ENCODE measurements at regions not wholly inside any gene's neighbourhood (a gene's known extent, or its start where the extent isn't known, plus 50 kb on each side); places are given as distances from the start of the nearest gene placed in this dataset.

DNA sequence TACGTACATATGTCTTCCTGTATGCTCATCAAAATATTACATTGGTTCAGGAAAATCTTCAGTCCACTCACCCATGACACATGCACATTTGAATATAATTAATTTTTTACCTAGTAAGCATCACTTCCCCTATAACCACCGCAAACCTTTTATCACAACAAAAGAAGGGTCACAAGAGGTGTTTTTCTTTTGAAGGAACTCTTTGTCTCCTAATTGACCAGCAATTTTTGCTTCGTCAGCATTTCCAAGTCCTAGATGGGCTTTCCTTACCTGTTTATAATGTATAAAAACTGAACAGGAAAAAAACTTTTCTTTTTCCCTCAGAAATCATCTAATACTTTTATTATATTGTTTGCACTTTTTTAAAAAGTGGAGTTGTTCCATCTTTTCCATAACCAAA, 631.3 kb downstream of the PLA2G4A start:
- Mint-ChIP-seq H3K4me3 (ENCODE audit: unreplicated experiment) (no peak overlapping the region), H3K36me3 (ENCODE audit: low read depth) (no peaks in the 10 kb centered on the region), H3K27ac (ENCODE audit: unreplicated experiment) (no peak overlapping the region), H3K9me3 (ENCODE audit: low read depth) (peaks cover 20% of the 10 kb centered on the region), H3K4me1 (ENCODE audit: low read depth) (no peaks in the 10 kb centered on the region), H3K27me3 (ENCODE audit: low read depth) (no peaks in the 10 kb centered on the region)
- TF ChIP-seq, protein P1, sequence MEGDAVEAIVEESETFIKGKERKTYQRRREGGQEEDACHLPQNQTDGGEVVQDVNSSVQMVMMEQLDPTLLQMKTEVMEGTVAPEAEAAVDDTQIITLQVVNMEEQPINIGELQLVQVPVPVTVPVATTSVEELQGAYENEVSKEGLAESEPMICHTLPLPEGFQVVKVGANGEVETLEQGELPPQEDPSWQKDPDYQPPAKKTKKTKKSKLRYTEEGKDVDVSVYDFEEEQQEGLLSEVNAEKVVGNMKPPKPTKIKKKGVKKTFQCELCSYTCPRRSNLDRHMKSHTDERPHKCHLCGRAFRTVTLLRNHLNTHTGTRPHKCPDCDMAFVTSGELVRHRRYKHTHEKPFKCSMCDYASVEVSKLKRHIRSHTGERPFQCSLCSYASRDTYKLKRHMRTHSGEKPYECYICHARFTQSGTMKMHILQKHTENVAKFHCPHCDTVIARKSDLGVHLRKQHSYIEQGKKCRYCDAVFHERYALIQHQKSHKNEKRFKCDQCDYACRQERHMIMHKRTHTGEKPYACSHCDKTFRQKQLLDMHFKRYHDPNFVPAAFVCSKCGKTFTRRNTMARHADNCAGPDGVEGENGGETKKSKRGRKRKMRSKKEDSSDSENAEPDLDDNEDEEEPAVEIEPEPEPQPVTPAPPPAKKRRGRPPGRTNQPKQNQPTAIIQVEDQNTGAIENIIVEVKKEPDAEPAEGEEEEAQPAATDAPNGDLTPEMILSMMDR (IDR thresholded peaks at IDR 0.05): no peak
- DNase-seq (ENCODE audit: low spot score): no peak

DNA sequence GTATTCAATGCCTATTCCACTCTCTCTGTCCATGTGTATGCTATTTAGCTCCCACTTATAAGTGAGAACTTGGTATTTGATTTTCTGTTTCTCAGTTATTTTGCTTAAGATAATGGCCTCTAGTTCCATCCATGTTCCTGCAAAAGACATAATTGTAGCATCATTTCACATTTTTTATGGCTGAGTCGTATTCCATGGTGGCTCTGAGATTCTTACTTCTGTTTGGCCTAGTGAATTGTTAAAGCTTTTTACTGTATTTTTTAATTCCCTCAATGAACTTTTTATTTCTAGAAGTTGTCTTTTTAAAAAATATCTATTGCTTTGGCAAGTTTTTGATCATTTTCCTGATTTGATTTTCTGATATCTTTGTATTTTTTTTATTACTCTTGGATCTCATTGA, 635.6 kb downstream of the PLA2G4A start:
- Mint-ChIP-seq H3K36me3 (ENCODE audit: low read depth) (no peaks in the 10 kb centered on the region), H3K4me1 (ENCODE audit: low read depth) (no peaks in the 10 kb centered on the region), H3K27me3 (ENCODE audit: low read depth) (no peaks in the 10 kb centered on the region), H3K27ac (ENCODE audit: unreplicated experiment) (no peak overlapping the region), H3K9me3 (ENCODE audit: low read depth) (peaks cover 29% of the 10 kb centered on the region), H3K4me3 (ENCODE audit: unreplicated experiment) (no peak overlapping the region)
- TF ChIP-seq, protein P1 (IDR thresholded peaks at IDR 0.05): no peak
- DNase-seq (ENCODE audit: low spot score): no peak

DNA sequence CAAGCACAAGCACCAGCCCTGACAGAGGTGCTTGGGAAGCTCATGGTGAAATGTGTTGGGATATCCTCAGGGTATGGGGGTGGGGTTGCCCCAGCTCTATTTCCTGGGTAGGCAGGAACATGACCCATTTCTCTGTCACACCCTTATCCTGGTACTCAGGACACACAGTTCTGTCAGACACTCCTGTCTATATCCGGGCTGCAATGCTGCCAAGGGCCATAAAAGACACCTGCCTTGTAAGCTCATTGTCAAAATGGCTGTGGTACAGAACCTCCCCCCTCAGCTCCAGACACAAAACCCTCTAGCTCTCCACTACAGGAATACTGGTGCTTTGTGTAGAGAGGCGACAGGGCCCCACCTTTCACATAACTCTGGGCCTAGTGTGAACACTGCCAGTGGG, 636.7 kb downstream of the PLA2G4A start:
- no peak overlapping the region for H3K27ac Mint-ChIP-seq (ENCODE audit: unreplicated experiment)
- H3K27me3 Mint-ChIP-seq (ENCODE audit: low read depth): no peaks in the 10 kb centered on the region
- H3K4me3 Mint-ChIP-seq (ENCODE audit: unreplicated experiment): no peak overlapping the region
- no peak for DNase-seq (ENCODE audit: low spot score)
- no peaks in the 10 kb centered on the region for H3K4me1 Mint-ChIP-seq (ENCODE audit: low read depth)
- H3K9me3 Mint-ChIP-seq (ENCODE audit: low read depth): peaks cover 29% of the 10 kb centered on the region
- TF ChIP-seq, protein P1 (IDR thresholded peaks at IDR 0.05): no peak
- H3K36me3 Mint-ChIP-seq (ENCODE audit: low read depth): no peaks in the 10 kb centered on the region

DNA sequence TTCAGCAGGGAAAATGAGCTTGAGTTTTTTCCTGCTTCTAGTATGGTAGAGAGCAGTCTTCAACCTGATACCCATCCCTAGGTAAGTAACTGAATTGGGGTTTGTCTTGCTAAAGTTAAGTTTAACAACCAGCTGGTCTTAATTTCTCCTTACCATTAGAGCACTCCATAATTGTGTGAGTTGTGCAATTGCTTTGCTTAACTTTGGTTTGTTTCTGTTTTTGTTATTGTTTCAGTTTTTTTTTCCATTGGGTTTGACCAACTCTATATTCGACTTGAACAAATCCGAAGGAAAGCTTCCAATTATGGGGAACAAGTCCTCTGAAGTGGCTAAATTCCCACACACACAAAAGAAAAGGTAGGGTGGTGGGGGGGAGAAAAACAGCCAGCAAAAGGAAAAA, 641.1 kb downstream of the PLA2G4A start:
- Mint-ChIP-seq H3K9me3 (ENCODE audit: low read depth) (peaks cover 14% of the 10 kb centered on the region), H3K27me3 (ENCODE audit: low read depth) (no peaks in the 10 kb centered on the region), H3K27ac (ENCODE audit: unreplicated experiment) (no peak overlapping the region), H3K36me3 (ENCODE audit: low read depth) (no peaks in the 10 kb centered on the region), H3K4me3 (ENCODE audit: unreplicated experiment) (no peak overlapping the region), H3K4me1 (ENCODE audit: low read depth) (peaks cover 10% of the 10 kb centered on the region)
- TF ChIP-seq, protein P1 (IDR thresholded peaks at IDR 0.05): no peak
- no peak for DNase-seq (ENCODE audit: low spot score)

DNA sequence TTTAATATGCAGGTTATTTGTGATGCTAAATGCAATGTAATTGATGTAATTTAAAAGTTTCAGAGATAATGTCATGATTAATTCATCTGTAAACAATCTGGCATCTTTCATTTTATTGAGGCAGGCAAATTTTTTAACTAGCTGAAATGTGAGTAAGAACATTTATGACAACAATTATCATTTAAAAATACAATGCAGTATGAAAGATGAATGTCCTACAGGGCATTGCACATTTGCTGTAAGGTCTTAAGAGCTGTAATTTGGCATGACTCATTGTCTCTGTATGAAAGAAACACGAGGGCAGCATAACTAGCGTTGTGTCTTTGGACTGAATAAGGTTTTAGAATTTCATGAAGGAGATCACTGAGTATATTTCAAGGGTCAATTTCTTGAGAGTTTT, 642.8 kb downstream of the PLA2G4A start:
- Mint-ChIP-seq H3K27ac (ENCODE audit: unreplicated experiment) (no peak overlapping the region), H3K27me3 (ENCODE audit: low read depth) (no peaks in the 10 kb centered on the region), H3K36me3 (ENCODE audit: low read depth) (no peaks in the 10 kb centered on the region), H3K9me3 (ENCODE audit: low read depth) (peaks cover 10% of the 10 kb centered on the region), H3K4me1 (ENCODE audit: low read depth) (peaks cover 10% of the 10 kb centered on the region), H3K4me3 (ENCODE audit: unreplicated experiment) (no peak overlapping the region)
- TF ChIP-seq, protein P1 (IDR thresholded peaks at IDR 0.05): no peak
- no peak for DNase-seq (ENCODE audit: low spot score)

Measured in chondrocyte (in vitro differentiated cells).